ENCODE measurements at regions not wholly inside any gene's neighbourhood (a gene's known extent, or its start where the extent isn't known, plus 50 kb on each side); places are given as distances from the start of the nearest gene placed in this dataset.

DNA sequence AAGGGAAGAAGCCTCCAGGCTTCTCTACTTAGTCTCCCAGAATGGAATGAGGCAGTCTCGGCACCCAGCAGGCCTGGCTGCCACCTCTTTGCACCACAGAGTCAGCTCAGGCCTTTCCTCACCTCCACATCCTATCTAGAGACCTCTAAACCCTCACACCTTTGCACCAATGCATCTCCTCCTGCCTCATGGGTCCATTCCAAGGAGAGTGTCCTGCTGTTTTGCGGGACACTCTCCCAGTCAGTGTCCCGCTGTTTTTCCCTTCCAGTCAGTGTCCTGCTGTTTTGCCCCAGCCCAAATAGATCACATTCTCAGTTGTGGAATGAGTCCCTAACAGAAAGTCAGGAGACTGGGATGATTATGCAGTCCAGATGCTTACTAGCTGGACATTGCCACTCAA, 185.6 kb upstream of the CAMK1G start:
- DNase-seq (ENCODE audit: low read depth in 4 of 4, low spot score in 2 of 4) = no peak

GRCh38 chr1:209398313-209398991, 185.1 kb upstream of the CAMK1G start:
- no peak for DNase-seq (ENCODE audit: low read depth in 4 of 4, low spot score in 2 of 4)

GRCh38 chr1:209399800-209400199, 183.7 kb upstream of the CAMK1G start:
- no peak for DNase-seq (ENCODE audit: low read depth in 4 of 4, low spot score in 2 of 4)

GRCh38 chr1:209400351-209401220, 182.9 kb upstream of the CAMK1G start:
- DNase-seq (ENCODE audit: low read depth in 4 of 4, low spot score in 2 of 4) = no peak

DNA sequence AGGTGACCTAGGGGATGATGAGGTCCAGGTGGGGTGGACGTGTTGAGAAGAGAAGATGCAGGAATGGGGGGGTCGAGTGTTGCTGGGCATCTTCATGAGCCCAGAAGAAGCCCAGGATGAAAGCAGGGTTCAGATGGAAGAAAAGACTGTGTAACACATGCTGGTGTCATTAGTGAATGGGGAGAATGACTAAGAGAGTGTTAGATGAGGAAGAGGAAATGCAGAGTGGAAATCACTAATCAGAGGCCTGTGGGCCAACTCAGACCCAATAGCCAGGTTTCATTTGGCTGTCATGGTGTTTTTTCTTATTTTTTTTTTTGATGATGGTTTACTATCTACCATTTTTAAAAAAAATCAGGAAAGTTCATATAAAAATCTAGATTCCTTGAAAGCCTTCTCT, 180.8 kb upstream of the CAMK1G start:
- DNase-seq (ENCODE audit: low read depth in 4 of 4, low spot score in 2 of 4) = no peak

DNA sequence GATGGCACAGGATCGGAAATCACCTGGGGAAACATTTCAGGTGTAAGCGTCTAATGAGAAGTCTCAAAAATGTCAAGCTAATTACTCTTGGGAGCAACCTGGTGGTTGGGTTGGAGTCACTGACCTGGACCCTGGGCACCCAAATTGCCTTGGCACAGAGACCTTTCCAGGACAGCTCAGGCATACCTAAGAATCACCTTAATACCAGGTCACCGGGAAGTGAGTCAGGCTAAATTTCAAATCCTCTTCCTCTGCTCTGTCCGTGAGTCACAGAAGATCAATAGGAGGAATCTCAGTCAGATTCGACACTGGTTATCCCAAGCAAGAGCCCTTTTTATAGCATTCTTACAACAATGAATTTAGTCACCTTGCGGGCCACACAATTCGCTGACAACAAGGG, 179.6 kb upstream of the CAMK1G start:
- DNase-seq (ENCODE audit: low read depth in 4 of 4, low spot score in 2 of 4) = no peak

DNA sequence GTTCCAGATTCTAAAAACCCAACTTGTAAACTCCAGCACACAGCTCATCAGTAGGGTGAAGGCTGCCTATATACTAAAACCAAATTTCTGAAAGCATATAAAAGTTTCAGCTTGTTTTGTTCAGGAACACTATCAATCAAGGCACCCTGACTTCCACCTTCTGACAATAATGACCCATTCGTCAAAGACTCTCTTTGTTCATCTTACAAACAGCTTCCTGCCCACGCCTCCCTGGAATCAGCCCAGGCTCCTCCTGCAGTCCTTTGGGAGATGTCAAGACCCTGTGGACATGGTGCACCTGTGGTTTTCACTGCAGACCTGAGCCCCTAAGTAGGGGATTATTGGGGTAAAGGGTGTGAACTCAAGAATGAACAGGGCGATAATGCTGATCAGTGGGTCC, 178.9 kb upstream of the CAMK1G start:
- no peak for DNase-seq (ENCODE audit: low read depth in 4 of 4, low spot score in 2 of 4)

DNA sequence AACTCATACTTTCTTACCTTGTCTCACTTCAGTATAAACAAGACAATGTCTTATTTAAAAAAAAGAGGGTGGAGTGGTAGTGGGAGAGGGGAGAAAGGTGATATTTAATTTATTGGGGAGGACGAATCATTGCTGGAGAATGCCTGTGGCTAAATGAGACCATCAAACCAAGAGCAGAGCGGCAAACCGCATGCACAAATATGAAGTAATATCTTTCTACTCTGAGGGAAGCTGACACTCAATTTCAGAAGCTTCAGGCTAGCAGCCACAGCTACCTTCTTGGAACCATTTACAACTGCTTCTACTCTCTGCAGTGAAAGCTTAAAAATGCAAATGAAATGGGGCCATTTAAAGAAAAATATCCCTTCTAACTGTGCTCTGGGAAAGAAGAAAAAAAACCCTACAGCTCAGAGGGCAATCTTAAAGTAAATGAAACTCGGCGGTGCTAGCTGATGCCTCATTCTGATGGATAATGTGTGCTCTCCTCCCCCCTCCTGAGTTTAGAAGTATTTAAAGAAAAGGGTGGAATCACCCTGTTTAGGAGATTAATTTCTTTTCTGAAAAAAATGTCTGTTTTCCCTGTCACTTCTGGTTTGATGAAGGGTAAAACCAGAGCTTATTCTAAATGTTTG, 178.2 kb upstream of the CAMK1G start:
- no peak for DNase-seq (ENCODE audit: low read depth in 4 of 4, low spot score in 2 of 4)

DNA sequence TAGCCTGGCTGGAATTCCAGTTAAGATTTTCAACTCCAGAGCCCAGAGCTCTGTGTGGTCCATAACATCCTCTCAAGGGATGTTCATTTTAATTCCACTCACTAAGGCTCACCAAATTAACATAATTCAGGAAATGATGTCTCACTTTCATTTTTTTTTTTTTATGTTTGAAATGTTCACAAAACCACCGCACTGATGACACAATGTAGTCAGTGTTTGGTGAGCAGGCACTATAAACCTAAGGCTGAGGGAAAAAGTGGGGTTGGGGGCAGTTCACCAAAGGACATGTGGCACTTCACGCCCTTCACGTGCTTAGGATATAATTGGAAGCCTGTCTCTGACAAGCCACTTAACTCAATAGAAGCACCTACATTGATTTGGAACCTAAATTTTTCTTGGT, 177.3 kb upstream of the CAMK1G start:
- DNase-seq (ENCODE audit: low read depth in 4 of 4, low spot score in 2 of 4) = no peak

- no peak for DNase-seq (ENCODE audit: low read depth in 4 of 4, low spot score in 2 of 4)
Measured at GRCh38 chr1:209406595-209406994, 176.9 kb upstream of the CAMK1G start.

DNA sequence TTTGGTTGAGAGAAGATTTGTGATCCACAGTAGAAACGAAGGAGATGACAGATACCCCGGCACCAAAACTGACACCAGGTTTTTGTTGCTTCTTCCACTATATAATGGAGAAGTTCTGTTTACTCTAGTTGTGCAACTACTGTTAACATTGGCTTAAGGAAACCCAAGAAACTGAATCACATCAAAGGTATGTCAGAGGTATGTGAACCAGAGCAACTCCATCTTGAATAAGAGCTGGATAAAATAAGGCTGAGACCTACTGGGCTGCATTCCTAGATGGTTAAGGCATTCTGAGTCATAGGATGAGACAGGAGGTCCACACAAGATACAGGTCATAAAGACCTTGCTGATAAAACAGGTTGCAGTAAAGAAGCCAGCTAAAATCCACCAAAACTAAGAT, 173.7 kb upstream of the CAMK1G start:
- no peak for DNase-seq (ENCODE audit: low read depth in 4 of 4, low spot score in 2 of 4)

DNA sequence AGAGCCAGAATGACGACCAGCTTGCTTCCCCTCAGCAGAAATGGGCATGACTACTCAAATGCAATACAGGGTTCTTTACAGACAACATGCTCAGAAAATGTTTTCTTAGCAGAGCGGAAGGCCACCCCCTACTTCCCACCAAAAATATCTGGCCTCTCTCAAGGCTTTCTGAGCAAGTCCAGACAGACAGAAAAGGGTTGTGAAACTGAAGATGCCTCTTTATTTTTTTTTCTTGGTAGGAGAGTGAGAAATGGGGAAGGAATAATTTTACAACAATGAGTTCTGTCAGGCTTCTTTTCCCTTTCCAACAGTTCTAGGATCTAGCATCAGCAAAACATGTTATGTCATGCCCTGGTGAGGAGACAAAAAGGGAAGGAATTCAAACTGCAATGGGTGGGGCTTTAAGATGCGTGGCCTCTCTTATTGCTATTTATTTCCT, 172.0 kb upstream of the CAMK1G start:
- DNase-seq (ENCODE audit: low read depth in 4 of 4, low spot score in 2 of 4) = no peak

GRCh38 chr1:209412036-209412435, 171.5 kb upstream of the CAMK1G start:
- DNase-seq (ENCODE audit: low read depth in 4 of 4, low spot score in 2 of 4) = no peak

DNA sequence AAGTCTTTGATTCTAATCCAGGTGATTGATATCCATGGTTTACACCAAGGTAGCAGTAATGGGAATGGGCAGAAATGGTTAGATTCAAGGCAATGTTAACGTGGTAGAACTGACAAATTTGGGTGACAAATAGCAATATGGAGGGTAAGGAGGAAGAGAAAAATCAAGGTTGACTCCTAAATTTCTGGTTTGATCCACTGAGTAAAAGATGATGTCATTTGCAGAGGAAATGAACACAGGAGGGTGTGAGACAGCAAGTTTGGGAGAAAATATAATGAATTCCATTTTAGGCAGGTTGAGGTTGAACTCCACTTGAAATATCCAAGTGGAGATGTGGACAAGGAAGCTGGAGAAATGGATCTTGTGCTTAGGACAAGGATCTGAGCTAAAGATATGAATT, 170.9 kb upstream of the CAMK1G start:
- no peak for DNase-seq (ENCODE audit: low read depth in 4 of 4, low spot score in 2 of 4)

DNA sequence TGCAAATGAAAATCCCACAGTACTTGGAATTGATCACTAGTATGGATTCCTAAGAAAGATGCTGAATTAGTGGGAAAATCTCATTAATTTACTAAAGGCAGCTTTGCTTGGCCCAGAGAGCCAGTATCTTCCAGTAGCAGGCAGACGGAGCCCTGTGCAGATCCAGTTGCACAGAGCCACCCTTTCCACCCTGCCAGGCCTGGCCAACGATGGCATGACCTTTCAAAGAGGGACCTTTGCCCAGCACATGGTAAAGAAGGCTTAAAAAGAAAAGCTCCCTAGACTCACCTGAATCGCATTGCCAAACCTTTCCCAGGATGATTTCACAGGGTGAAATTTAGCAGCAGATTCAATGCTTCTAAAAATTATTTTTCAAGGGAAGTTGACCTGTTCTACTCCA, 170.5 kb upstream of the CAMK1G start:
- DNase-seq (ENCODE audit: low read depth in 4 of 4, low spot score in 2 of 4) = no peak

DNA sequence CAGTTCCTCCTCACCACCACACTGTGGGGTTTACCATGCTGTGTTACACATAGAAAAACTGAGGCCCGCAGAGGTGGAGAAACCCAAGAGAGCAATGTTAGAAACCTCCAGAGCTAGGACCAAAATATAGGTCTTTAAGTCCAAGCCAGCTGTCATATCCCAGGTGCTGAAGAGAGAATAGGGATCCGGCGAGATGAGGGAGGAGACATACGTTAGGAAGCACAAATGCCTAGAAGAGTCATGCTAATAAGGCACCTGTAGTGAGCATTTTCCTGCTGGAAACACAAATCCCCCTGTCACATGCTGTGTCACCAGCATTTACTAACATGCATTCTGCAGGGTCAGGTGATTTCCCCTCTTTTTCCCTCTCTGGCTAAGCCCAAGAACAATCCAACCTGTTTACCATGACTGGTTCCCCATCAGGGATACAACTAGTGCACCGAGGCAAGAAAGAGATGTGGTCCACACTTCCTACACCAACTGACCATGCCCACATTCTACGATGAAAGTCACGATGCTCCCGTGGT, 168.6 kb upstream of the CAMK1G start:
- no peak for DNase-seq (ENCODE audit: low read depth in 4 of 4, low spot score in 2 of 4)

- no peak for DNase-seq (ENCODE audit: low read depth in 4 of 4, low spot score in 2 of 4)
Measured at GRCh38 chr1:209416039-209416438, 167.5 kb upstream of the CAMK1G start.

DNA sequence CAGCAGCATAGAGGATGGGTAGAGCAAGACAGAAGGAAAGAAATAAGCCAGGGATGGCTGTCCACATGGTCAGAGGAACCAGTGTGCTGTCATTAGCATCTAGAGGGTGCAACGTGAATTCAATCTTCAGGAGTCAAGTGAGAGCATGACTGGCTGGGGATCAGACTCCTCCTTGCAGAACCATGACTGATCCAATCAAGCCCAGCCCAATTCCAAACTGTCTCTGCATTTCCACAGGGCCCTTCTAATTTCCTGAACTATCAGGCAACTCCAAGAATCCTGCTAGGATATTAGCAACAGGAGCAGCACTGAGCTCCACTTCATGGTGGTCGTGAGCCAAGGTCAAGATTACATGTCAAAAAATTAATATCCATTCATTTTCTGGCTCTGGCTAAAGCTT, 166.8 kb upstream of the CAMK1G start:
- no peak for DNase-seq (ENCODE audit: low read depth in 4 of 4, low spot score in 2 of 4)

DNA sequence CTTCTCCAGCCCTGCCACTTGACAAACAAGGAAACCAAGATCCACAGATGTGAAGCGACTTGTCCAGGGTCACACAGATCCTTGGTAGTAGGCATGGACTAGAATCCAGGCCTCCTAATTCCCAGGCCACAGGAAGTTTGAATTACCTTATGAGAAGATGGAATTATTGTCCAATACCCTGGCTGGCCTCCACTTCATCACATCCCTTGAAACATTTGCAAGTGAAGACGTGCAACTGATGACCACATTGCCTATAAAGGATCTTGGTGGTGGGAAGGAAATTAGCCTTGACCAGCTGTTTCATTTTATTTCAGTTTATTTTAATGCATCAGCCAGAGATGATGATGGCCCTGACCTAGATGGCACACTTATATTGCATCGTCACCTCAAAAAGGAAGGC, 165.8 kb upstream of the CAMK1G start:
- DNase-seq (ENCODE audit: low read depth in 4 of 4, low spot score in 2 of 4) = no peak

GRCh38 chr1:209420276-209420675, 163.2 kb upstream of the CAMK1G start:
- DNase-seq (ENCODE audit: low read depth in 4 of 4, low spot score in 2 of 4) = no peak

DNA sequence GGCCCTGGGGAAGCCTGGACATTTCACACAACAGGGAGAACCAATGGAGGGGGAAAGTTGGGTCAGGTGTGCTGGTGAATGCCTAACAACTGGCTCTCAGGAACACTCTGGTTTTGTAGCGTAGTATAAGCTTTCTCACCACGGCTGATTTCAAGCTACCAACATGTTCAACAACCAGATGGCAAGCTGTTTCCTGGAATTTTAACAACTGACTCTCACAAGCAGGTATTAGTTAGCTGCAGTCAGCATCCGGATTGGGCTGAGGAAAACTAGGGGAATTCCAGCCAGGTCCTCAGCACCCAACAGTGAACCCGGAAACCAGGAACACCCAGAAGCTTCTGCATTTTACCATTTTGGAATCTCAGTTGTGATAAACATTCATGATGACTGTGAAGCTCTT, 162.3 kb upstream of the CAMK1G start:
- DNase-seq (ENCODE audit: low read depth in 4 of 4, low spot score in 2 of 4) = no peak

Data from left renal cortex interstitium (tissue), 4 donors.